ENCODE measurements at regions not wholly inside any gene's neighbourhood (a gene's known extent, or its start where the extent isn't known, plus 50 kb on each side); places are given as distances from the start of the nearest gene placed in this dataset.

DNA sequence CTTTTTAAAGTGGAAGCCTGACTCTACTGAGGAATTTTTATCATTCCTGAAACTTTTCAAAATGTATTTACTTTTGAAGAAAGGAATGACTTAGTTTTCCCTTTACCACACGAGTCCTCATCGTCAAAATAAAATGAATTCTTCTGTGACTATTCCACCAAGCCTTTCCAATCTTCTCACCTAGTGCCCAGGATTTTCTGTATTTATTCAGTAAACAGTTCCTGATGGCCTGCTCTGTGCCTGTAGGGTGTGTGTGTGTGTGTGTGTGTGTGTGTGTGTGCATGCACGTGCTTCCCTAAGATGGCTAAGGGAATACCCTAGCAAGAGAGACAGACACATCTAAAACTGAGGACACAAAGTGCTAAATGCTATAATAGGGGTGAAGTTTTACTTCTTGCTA lies 395.0 kb upstream of the USP24 start:
- BruUV-seq (replicated peaks), result no TSS peak
- no peak overlapping the region for H3K27ac Mint-ChIP-seq (ENCODE audit: low read depth, unreplicated experiment)
- CTCF ChIA-PET, result interaction anchor here (1.2 kb wide), 1 partner anchor 87 kb away, joined by 3 read pairs; no protein-coding TSS in a partner anchor

GRCh38 chr1:55609630-55610029 lies 394.5 kb upstream of the USP24 start:
- ChIA-PET POLR2A (no interaction called here), CTCF (no interaction called here)
- no peaks in the 10 kb centered on the region for H3K27me3 Mint-ChIP-seq (ENCODE audit: insufficient read depth, unreplicated experiment)
- H3K4me1 Mint-ChIP-seq (ENCODE audit: insufficient read depth, unreplicated experiment), result peaks cover 5% of the 10 kb centered on the region
- BruUV-seq (replicated peaks), result no TSS peak
- no peak overlapping the region for H3K4me3 Mint-ChIP-seq (ENCODE audit: unreplicated experiment)
- no peak for TF ChIP-seq CTCF (IDR thresholded peaks at IDR 0.05; ENCODE audit: unreplicated experiment)
- intact Hi-C loops (cut with micrococcal nuclease), result no loop called here
- no peaks in the 10 kb centered on the region for H3K36me3 Mint-ChIP-seq (ENCODE audit: insufficient read depth, unreplicated experiment)
- H3K27ac Mint-ChIP-seq (ENCODE audit: low read depth, unreplicated experiment), result no peak overlapping the region
- no peak for DNase-seq (ENCODE audit: unreplicated experiment)
- no peaks in the 10 kb centered on the region for H3K9me3 Mint-ChIP-seq (ENCODE audit: unreplicated experiment)

More for the DNA sequence above, 395.0 kb upstream of the USP24 start:
- intact Hi-C loops (cut with micrococcal nuclease), result no loop called here
- Mint-ChIP-seq H3K36me3 (ENCODE audit: insufficient read depth, unreplicated experiment) (no peaks in the 10 kb centered on the region), H3K27me3 (ENCODE audit: insufficient read depth, unreplicated experiment) (no peaks in the 10 kb centered on the region), H3K4me3 (ENCODE audit: unreplicated experiment) (no peak overlapping the region), H3K9me3 (ENCODE audit: unreplicated experiment) (no peaks in the 10 kb centered on the region), H3K4me1 (ENCODE audit: insufficient read depth, unreplicated experiment) (peaks cover 5% of the 10 kb centered on the region)
- no peak for TF ChIP-seq CTCF (IDR thresholded peaks at IDR 0.05; ENCODE audit: unreplicated experiment)
- no peak for DNase-seq (ENCODE audit: unreplicated experiment)
- POLR2A ChIA-PET, result no interaction called here

- Mint-ChIP-seq H3K27me3 (ENCODE audit: insufficient read depth, unreplicated experiment) (no peaks in the 10 kb centered on the region), H3K4me1 (ENCODE audit: insufficient read depth, unreplicated experiment) (no peaks in the 10 kb centered on the region), H3K36me3 (ENCODE audit: insufficient read depth, unreplicated experiment) (no peaks in the 10 kb centered on the region), H3K27ac (ENCODE audit: low read depth, unreplicated experiment) (no peak overlapping the region), H3K4me3 (ENCODE audit: unreplicated experiment) (no peak overlapping the region), H3K9me3 (ENCODE audit: unreplicated experiment) (no peaks in the 10 kb centered on the region)
- BruUV-seq (replicated peaks), result no TSS peak
- DNase-seq (ENCODE audit: unreplicated experiment), result no peak
- intact Hi-C loops (cut with micrococcal nuclease), result no loop called here
- no peak for TF ChIP-seq CTCF (IDR thresholded peaks at IDR 0.05; ENCODE audit: unreplicated experiment)
- POLR2A ChIA-PET, result no interaction called here
- CTCF ChIA-PET, result no interaction called here
Measured at GRCh38 chr1:55605155-55605554, 390.0 kb upstream of the USP24 start.

DNA sequence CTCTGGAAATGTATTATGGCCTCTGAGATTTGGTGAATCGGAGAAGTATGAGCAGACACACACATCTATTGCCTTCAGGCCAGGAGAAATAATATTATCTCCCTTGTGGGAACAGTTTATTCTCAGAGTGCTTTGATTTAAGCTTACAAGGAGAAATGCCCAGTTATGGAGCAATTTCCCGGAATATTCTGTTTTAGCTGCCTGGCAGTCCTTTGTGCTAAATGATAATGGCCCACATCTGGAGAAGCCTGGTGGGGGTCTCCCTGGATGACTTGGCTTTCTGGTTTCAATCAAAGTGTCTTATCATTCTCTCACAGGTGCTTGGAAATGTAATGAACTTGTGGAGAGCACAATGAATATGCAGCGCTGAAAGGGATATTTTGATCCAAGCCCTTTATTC lies 389.6 kb upstream of the USP24 start:
- Mint-ChIP-seq H3K27ac (ENCODE audit: low read depth, unreplicated experiment) (no peak overlapping the region), H3K4me1 (ENCODE audit: insufficient read depth, unreplicated experiment) (no peaks in the 10 kb centered on the region), H3K27me3 (ENCODE audit: insufficient read depth, unreplicated experiment) (no peaks in the 10 kb centered on the region), H3K36me3 (ENCODE audit: insufficient read depth, unreplicated experiment) (no peaks in the 10 kb centered on the region), H3K9me3 (ENCODE audit: unreplicated experiment) (no peaks in the 10 kb centered on the region), H3K4me3 (ENCODE audit: unreplicated experiment) (no peak overlapping the region)
- no TSS peak for BruUV-seq (replicated peaks)
- no peak for TF ChIP-seq CTCF (IDR thresholded peaks at IDR 0.05; ENCODE audit: unreplicated experiment)
- intact Hi-C loops (cut with micrococcal nuclease), result no loop called here
- no peak for DNase-seq (ENCODE audit: unreplicated experiment)
- POLR2A ChIA-PET, result no interaction called here
- CTCF ChIA-PET, result no interaction called here

All from MCF 10A (cell line).